CD14-positive monocyte (primary cell): ENCODE measurements at regions not wholly inside any gene's neighbourhood (a gene's known extent, or its start where the extent isn't known, plus 50 kb on each side); places are given as distances from the start of the nearest gene placed in this dataset.

Source experiments
- DNase-seq, 3 donors: peaks; one replicate each; pipeline ENCODE4 v3.0.0-alpha.2; 2011 to 2022
- H2AFZ ChIP-seq: 2 replicates; pipeline ENCODE4 v1.6.0; 2012; ENCODE audit warnings: mild to moderate bottlenecking, low read depth, low read length, inconsistent platforms; ENCODE audit not compliant: insufficient read depth, poor library complexity, severe bottlenecking
- H3K27ac ChIP-seq, 2 donors: 1 replicate in 1 of 2; 2 replicates in 1 of 2; pipeline ENCODE4 v1.5.1; 2012 to 2013; ENCODE audit warnings: low read length in 2 of 2, control low read depth in 1 of 2, inconsistent platforms in 1 of 2, low read depth in 1 of 2, mild to moderate bottlenecking in 1 of 2
- H3K27me3 ChIP-seq, 2 donors: one replicate each; pipeline versions ENCODE4 v1.6.0 to v1.6.1; 2011 to 2013; ENCODE audit warnings: low read length in 2 of 2; ENCODE audit not compliant: control insufficient read depth in 2 of 2, insufficient read depth in 2 of 2
- H3K36me3 ChIP-seq, 2 donors: replicated peaks in 1 of 2; 1 replicate in 1 of 2; 2 replicates in 1 of 2; pipeline versions ENCODE4 v1.5.1 to v1.6.1; 2012 to 2013; ENCODE audit warnings: low read length in 2 of 2, control low read depth in 1 of 2, inconsistent platforms in 1 of 2, mild to moderate bottlenecking in 1 of 2; ENCODE audit not compliant: insufficient read depth in 2 of 2, control insufficient read depth in 1 of 2
- H3K4me1 ChIP-seq, 2 donors: 1 replicate in 1 of 2; 2 replicates in 1 of 2; pipeline versions ENCODE4 v1.5.1 to v1.6.1; 2012 to 2013; ENCODE audit warnings: low read length in 2 of 2, control low read depth in 1 of 2, inconsistent platforms in 1 of 2, mild to moderate bottlenecking in 1 of 2, moderate library complexity in 1 of 2; ENCODE audit not compliant: insufficient read depth in 2 of 2, control insufficient read depth in 1 of 2
- H3K4me2 ChIP-seq: replicated peaks from 2 replicates; pipeline ENCODE3; 2012; ENCODE audit warnings: low read length, moderate library complexity, mild to moderate bottlenecking; ENCODE audit not compliant: poor library complexity, severe bottlenecking; ENCODE audit errors: extremely low read depth
- H3K4me3 ChIP-seq, 3 experiments: fragments of 200-600 bp in 1 of 3; sonication (generic) in 1 of 3; replicated peaks in 1 of 3; 1 replicate in 2 of 3; 2 replicates in 1 of 3; pipeline ENCODE4 v1.5.1; 2011 to 2013; ENCODE audit warnings: low read length in 3 of 3, mild to moderate bottlenecking in 3 of 3, control low read depth in 2 of 3, low read depth in 2 of 3, inconsistent platforms in 1 of 3, moderate library complexity in 1 of 3
- H3K79me2 ChIP-seq: 2 replicates; pipeline ENCODE4 v1.6.0; 2012; ENCODE audit warnings: mild to moderate bottlenecking, control low read depth, inconsistent platforms, low read length, moderate library complexity; ENCODE audit not compliant: insufficient read depth
- H3K9ac ChIP-seq: 2 replicates; pipeline ENCODE4 v1.6.0; 2017; ENCODE audit warnings: low read length, mild to moderate bottlenecking; ENCODE audit not compliant: insufficient read depth, poor library complexity, severe bottlenecking
- H3K9me3 ChIP-seq, 2 donors: replicated peaks in 1 of 2; 1 replicate in 1 of 2; 2 replicates in 1 of 2; pipeline versions ENCODE4 v1.5.1 to v1.6.1; 2012 to 2013; ENCODE audit warnings: low read length in 2 of 2, control low read depth in 1 of 2; ENCODE audit not compliant: control insufficient read depth in 1 of 2, insufficient read depth in 1 of 2
- H4K20me1 ChIP-seq: 2 replicates; pipeline ENCODE4 v1.6.0; 2012; ENCODE audit warnings: mild to moderate bottlenecking, low read length, control low read depth, moderate library complexity; ENCODE audit not compliant: insufficient read depth
- H3K27ac Mint-ChIP-seq, 7 donors: one replicate each; pipeline ENCODE4 v1.8.0; 2020; ENCODE audit warnings: mild to moderate bottlenecking in 7 of 7, mixed read lengths in 7 of 7, moderate library complexity in 6 of 7, inconsistent platforms in 2 of 7
- H3K27me3 Mint-ChIP-seq, 3 donors: one replicate each; pipeline ENCODE4 v1.8.0; 2021 to 2022; ENCODE audit warnings: low read depth in 3 of 3, mild to moderate bottlenecking in 3 of 3, mixed read lengths in 3 of 3, moderate library complexity in 3 of 3, inconsistent platforms in 1 of 3
- H3K36me3 Mint-ChIP-seq, 2 donors: one replicate each; pipeline ENCODE4 v1.8.0; 2020; ENCODE audit warnings: mixed read lengths in 2 of 2, inconsistent platforms in 1 of 2, mild to moderate bottlenecking in 1 of 2
- H3K4me1 Mint-ChIP-seq: one replicate; pipeline ENCODE4 v1.8.0; 2020; ENCODE audit warnings: mild to moderate bottlenecking, mixed read lengths
- H3K4me3 Mint-ChIP-seq, 2 donors: one replicate each; pipeline ENCODE4 v1.8.0; 2020; ENCODE audit warnings: mild to moderate bottlenecking in 2 of 2, mixed read lengths in 2 of 2, moderate library complexity in 1 of 2
- H3K9me3 Mint-ChIP-seq, 7 donors: one replicate each; pipeline ENCODE4 v1.8.0; 2020 to 2022; ENCODE audit warnings: mixed read lengths in 7 of 7, mild to moderate bottlenecking in 6 of 7, moderate library complexity in 6 of 7, inconsistent platforms in 2 of 7
- CTCF ChIP-seq: fragments of 200-600 bp; IDR thresholded peaks from one replicate; pipeline ENCODE4 v1.8.0; 2022; ENCODE audit warnings: antibody characterized with exemption, mild to moderate bottlenecking
- WGBS: methylation state at CpG from one replicate; pipeline ENCODE4 v1.1.5; 2013; ENCODE audit warnings: missing lambda C conversion rate; ENCODE audit not compliant: insufficient coverage; 5-methylcytosine and 5-hydroxymethylcytosine counted together
- intact Hi-C, 2 donors: fragments of 100-400 bp; cut with micrococcal nuclease; formaldehyde crosslinking; loops; one replicate each; pipeline versions ENCODE4 v1.15.0 to v1.15.1; 2023

GRCh38 chr18:30093376-30093775 is 949.2 kb downstream of the DSC3 start:
- no peak overlapping the region for H3K27ac Mint-ChIP-seq
- Histone ChIP-seq H3K4me2 (no peak overlapping the region), H3K79me2 (no peaks in the 10 kb centered on the region), H3K9me3 (peaks cover 0 to 4% of the 10 kb centered on the region in 2 donors), H4K20me1 (no peaks in the 10 kb centered on the region), H3K27ac (no peak overlapping the region), H3K27me3 (no peaks in the 10 kb centered on the region), H3K9ac (no peak overlapping the region), H3K36me3 (no peaks in the 10 kb centered on the region), H3K4me1 (no peaks in the 10 kb centered on the region), H2AFZ (no peak overlapping the region), H3K4me3 (no peak overlapping the region)
- no CpG with 5 or more reads among the region's 4 CpGs for WGBS
- no peaks in the 10 kb centered on the region for H3K4me1 Mint-ChIP-seq
- H3K36me3 Mint-ChIP-seq: no peaks in the 10 kb centered on the region
- no peaks in the 10 kb centered on the region for H3K27me3 Mint-ChIP-seq
- no peak for TF ChIP-seq CTCF
- no peak overlapping the region for H3K4me3 Mint-ChIP-seq
- intact Hi-C loops: no loop called here
- no peak for DNase-seq
- H3K9me3 Mint-ChIP-seq: no peaks in the 10 kb centered on the region

- Mint-ChIP-seq H3K27me3 (no peaks in the 10 kb centered on the region), H3K4me1 (no peaks in the 10 kb centered on the region), H3K4me3 (no peak overlapping the region), H3K9me3 (peaks cover 0 to 2% (median 0%) of the 10 kb centered on the region in 7 donors), H3K27ac (no peak overlapping the region), H3K36me3 (no peaks in the 10 kb centered on the region)
- H3K4me2 ChIP-seq: no peak overlapping the region
- no peak for DNase-seq
- no peaks in the 10 kb centered on the region for H3K79me2 ChIP-seq
- H2AFZ ChIP-seq: no peak overlapping the region
- no peak overlapping the region for H3K27ac ChIP-seq
- intact Hi-C loops: no loop called here
- no peaks in the 10 kb centered on the region for H3K4me1 ChIP-seq
- H3K27me3 ChIP-seq: no peaks in the 10 kb centered on the region
- H3K4me3 ChIP-seq: no peak overlapping the region
- H3K36me3 ChIP-seq: no peaks in the 10 kb centered on the region
- H3K9me3 ChIP-seq: peaks cover 0 to 4% of the 10 kb centered on the region in 2 donors
- TF ChIP-seq CTCF: no peak
- H4K20me1 ChIP-seq: no peaks in the 10 kb centered on the region
- H3K9ac ChIP-seq: no peak overlapping the region
Observed at GRCh38 chr18:30088238-30089015, 954.1 kb downstream of the DSC3 start.
